ENCODE measurements at regions not wholly inside any gene's neighbourhood (a gene's known extent, or its start where the extent isn't known, plus 50 kb on each side); places are given as distances from the start of the nearest gene placed in this dataset.

DNA sequence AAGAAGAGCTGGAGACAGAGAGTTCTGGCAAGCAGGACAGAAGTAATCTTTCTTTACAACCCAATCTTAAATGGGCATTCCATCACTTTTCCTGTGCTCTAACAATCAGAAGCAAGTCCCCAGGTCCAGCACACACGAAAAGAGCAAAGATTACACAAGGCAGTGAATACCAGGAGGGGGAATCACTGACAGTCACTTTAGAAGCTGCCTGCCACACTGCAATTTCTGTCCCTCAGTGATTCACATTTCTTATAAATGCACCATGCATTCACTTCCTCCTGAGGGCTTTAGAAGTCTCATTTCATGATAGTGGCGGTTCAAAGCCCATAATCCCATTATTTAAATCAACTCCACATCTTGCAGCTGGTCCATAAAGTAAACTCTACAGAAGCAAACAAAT lies 362.5 kb downstream of the POM121L12 start:
- H3K9me3 ChIP-seq = peaks cover 3% of the 10 kb centered on the region; the same call in 1 of the 3 replicates
- FAIRE-seq (no peak), DNase-seq (ENCODE audit: low read depth in 1 of 2, low spot score in 1 of 2) (no peak), ATAC-seq (no peak)
- no peak overlapping the region for H3K4me3 ChIP-seq
- no peak overlapping the region for H3K27ac ChIP-seq
- TF ChIP-seq BHLHE40 (IDR thresholded peaks at IDR 0.05; ENCODE audit: low read depth, low read length) = no peak
- no peak for TF ChIP-seq JUNB (IDR thresholded peaks at IDR 0.05)
- TF ChIP-seq ZNF302 (CRISPR knock-in tag; IDR thresholded peaks at IDR 0.05) = no peak
- TF ChIP-seq RCOR1 (IDR thresholded peaks at IDR 0.05; ENCODE audit: low read depth, low read length) = no peak
- TF ChIP-seq NPAS2 (CRISPR knock-in tag; IDR thresholded peaks at IDR 0.05; ENCODE audit: borderline replicate concordance) = no peak
- no peak for TF ChIP-seq ZSCAN20 (CRISPR knock-in tag; IDR thresholded peaks at IDR 0.05)
- TF ChIP-seq, protein P1, sequence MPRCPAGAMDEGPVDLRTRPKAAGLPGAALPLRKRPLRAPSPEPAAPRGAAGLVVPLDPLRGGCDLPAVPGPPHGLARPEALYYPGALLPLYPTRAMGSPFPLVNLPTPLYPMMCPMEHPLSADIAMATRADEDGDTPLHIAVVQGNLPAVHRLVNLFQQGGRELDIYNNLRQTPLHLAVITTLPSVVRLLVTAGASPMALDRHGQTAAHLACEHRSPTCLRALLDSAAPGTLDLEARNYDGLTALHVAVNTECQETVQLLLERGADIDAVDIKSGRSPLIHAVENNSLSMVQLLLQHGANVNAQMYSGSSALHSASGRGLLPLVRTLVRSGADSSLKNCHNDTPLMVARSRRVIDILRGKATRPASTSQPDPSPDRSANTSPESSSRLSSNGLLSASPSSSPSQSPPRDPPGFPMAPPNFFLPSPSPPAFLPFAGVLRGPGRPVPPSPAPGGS (IDR thresholded peaks at IDR 0.05) = no peak
- TF ChIP-seq, protein P2, sequence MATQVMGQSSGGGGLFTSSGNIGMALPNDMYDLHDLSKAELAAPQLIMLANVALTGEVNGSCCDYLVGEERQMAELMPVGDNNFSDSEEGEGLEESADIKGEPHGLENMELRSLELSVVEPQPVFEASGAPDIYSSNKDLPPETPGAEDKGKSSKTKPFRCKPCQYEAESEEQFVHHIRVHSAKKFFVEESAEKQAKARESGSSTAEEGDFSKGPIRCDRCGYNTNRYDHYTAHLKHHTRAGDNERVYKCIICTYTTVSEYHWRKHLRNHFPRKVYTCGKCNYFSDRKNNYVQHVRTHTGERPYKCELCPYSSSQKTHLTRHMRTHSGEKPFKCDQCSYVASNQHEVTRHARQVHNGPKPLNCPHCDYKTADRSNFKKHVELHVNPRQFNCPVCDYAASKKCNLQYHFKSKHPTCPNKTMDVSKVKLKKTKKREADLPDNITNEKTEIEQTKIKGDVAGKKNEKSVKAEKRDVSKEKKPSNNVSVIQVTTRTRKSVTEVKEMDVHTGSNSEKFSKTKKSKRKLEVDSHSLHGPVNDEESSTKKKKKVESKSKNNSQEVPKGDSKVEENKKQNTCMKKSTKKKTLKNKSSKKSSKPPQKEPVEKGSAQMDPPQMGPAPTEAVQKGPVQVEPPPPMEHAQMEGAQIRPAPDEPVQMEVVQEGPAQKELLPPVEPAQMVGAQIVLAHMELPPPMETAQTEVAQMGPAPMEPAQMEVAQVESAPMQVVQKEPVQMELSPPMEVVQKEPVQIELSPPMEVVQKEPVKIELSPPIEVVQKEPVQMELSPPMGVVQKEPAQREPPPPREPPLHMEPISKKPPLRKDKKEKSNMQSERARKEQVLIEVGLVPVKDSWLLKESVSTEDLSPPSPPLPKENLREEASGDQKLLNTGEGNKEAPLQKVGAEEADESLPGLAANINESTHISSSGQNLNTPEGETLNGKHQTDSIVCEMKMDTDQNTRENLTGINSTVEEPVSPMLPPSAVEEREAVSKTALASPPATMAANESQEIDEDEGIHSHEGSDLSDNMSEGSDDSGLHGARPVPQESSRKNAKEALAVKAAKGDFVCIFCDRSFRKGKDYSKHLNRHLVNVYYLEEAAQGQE (IDR thresholded peaks at IDR 0.05) = no peak
- no peak for TF ChIP-seq RAD21 (conservative IDR thresholded peaks at IDR 0.05 in 1 of 2, IDR thresholded peaks at IDR 0.05 in 1 of 2)
- no peak for TF ChIP-seq RNF2 (IDR thresholded peaks at IDR 0.05; ENCODE audit: borderline replicate concordance, low read depth)
- TF ChIP-seq NFE2L2 (conservative IDR thresholded peaks at IDR 0.05; ENCODE audit: low read length) = no peak
- TF ChIP-seq RFX5 (IDR thresholded peaks at IDR 0.05) = no peak
- no peak for TF ChIP-seq HEYL (CRISPR knock-in tag; IDR thresholded peaks at IDR 0.05)
- POLR2A ChIA-PET = no interaction called here
- no peak overlapping the region for H3K4me2 ChIP-seq
- no peaks in the 10 kb centered on the region for H3K4me1 ChIP-seq
- CTCF ChIA-PET = no interaction called here
- 0% methylated on average over 2 of the region's 2 CpGs for WGBS (ENCODE audit: missing lambda C conversion rate)

DNA sequence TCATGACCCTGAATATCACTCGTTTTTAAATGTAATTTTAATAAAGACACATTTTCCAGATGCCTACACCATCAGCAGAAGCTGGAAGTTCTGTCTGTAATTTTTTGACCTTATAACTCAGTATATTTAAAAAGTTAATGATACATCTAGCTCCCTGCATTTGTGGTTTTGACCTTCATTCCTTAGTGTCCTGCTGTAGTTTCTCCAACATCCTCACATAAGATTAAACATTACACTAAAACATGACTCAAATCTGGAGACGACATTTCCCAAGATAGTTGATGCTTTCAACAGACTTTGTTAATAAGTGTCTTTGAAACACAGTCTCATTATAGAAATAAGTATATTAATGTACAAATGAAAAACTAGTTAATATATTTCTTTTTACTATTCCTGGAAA lies 363.1 kb downstream of the POM121L12 start:
- no peak for ATAC-seq
- peaks cover 3% of the 10 kb centered on the region; the same call in 1 of the 3 replicates for H3K9me3 ChIP-seq
- no peak for DNase-seq (ENCODE audit: low read depth in 1 of 2, low spot score in 1 of 2)
- CTCF ChIA-PET = no interaction called here
- 25% methylated on average over 2 of the region's 2 CpGs for WGBS (ENCODE audit: missing lambda C conversion rate)
- H3K27ac ChIP-seq = no peak overlapping the region
- H3K4me2 ChIP-seq = no peak overlapping the region
- no peak for FAIRE-seq
- POLR2A ChIA-PET = no interaction called here
- H3K4me3 ChIP-seq = no peak overlapping the region
- no peaks in the 10 kb centered on the region for H3K4me1 ChIP-seq
- TF ChIP-seq POLR2AphosphoS2 (conservative IDR thresholded peaks at IDR 0.05; ENCODE audit: low read length) (no peak), ZSCAN20 (CRISPR knock-in tag; IDR thresholded peaks at IDR 0.05) (no peak), RNF2 (IDR thresholded peaks at IDR 0.05; ENCODE audit: borderline replicate concordance, low read depth) (no peak), POLR2A (IDR thresholded peaks at IDR 0.05; ENCODE audit: low read length) (no peak), BHLHE40 (IDR thresholded peaks at IDR 0.05; ENCODE audit: low read depth, low read length) (no peak), SMC3 (IDR thresholded peaks at IDR 0.05) (no peak), FOXS1 (CRISPR knock-in tag; IDR thresholded peaks at IDR 0.05) (no peak), KDM5A (IDR thresholded peaks at IDR 0.05) (no peak), RARB (CRISPR knock-in tag; IDR thresholded peaks at IDR 0.05) (no peak), KDM1A (IDR thresholded peaks at IDR 0.05; ENCODE audit: low read depth) (no peak), GATA3 (IDR thresholded peaks at IDR 0.05; ENCODE audit: borderline replicate concordance) (no peak), CHD2 (IDR thresholded peaks at IDR 0.05; ENCODE audit: low read length, partially characterized antibody) (no peak)
- TF ChIP-seq, protein P3, sequence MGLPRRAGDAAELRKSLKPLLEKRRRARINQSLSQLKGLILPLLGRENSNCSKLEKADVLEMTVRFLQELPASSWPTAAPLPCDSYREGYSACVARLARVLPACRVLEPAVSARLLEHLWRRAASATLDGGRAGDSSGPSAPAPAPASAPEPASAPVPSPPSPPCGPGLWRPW (IDR thresholded peaks at IDR 0.05) = no peak
- TF ChIP-seq, protein P4, sequence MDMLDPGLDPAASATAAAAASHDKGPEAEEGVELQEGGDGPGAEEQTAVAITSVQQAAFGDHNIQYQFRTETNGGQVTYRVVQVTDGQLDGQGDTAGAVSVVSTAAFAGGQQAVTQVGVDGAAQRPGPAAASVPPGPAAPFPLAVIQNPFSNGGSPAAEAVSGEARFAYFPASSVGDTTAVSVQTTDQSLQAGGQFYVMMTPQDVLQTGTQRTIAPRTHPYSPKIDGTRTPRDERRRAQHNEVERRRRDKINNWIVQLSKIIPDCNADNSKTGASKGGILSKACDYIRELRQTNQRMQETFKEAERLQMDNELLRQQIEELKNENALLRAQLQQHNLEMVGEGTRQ (IDR thresholded peaks at IDR 0.05) = no peak
- TF ChIP-seq, protein P5, sequence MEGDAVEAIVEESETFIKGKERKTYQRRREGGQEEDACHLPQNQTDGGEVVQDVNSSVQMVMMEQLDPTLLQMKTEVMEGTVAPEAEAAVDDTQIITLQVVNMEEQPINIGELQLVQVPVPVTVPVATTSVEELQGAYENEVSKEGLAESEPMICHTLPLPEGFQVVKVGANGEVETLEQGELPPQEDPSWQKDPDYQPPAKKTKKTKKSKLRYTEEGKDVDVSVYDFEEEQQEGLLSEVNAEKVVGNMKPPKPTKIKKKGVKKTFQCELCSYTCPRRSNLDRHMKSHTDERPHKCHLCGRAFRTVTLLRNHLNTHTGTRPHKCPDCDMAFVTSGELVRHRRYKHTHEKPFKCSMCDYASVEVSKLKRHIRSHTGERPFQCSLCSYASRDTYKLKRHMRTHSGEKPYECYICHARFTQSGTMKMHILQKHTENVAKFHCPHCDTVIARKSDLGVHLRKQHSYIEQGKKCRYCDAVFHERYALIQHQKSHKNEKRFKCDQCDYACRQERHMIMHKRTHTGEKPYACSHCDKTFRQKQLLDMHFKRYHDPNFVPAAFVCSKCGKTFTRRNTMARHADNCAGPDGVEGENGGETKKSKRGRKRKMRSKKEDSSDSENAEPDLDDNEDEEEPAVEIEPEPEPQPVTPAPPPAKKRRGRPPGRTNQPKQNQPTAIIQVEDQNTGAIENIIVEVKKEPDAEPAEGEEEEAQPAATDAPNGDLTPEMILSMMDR (IDR thresholded peaks at IDR 0.05) = no peak
- TF ChIP-seq, protein P6, sequence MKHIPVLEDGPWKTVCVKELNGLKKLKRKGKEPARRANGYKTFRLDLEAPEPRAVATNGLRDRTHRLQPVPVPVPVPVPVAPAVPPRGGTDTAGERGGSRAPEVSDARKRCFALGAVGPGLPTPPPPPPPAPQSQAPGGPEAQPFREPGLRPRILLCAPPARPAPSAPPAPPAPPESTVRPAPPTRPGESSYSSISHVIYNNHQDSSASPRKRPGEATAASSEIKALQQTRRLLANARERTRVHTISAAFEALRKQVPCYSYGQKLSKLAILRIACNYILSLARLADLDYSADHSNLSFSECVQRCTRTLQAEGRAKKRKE (CRISPR knock-in tag; IDR thresholded peaks at IDR 0.05; ENCODE audit: low read depth) = no peak
- TF ChIP-seq, protein P2 (IDR thresholded peaks at IDR 0.05) = no peak
